AG09319 (cell line): ENCODE measurements at regions not wholly inside any gene's neighbourhood (a gene's known extent, or its start where the extent isn't known, plus 50 kb on each side); places are given as distances from the start of the nearest gene placed in this dataset.

ENCODE experiments used
- DNase-seq: peaks from one replicate; pipeline ENCODE4 v3.0.0-alpha.2; 2010; ENCODE audit warnings: low read depth; ENCODE audit errors: extremely low read depth
- TF ChIP-seq, protein P1 (sequence below): IDR thresholded peaks from 2 replicates; pipeline ENCODE4 v1.5.1; 2011; ENCODE audit warnings: low read depth, mild to moderate bottlenecking, inconsistent platforms, low read length, moderate library complexity

DNA sequence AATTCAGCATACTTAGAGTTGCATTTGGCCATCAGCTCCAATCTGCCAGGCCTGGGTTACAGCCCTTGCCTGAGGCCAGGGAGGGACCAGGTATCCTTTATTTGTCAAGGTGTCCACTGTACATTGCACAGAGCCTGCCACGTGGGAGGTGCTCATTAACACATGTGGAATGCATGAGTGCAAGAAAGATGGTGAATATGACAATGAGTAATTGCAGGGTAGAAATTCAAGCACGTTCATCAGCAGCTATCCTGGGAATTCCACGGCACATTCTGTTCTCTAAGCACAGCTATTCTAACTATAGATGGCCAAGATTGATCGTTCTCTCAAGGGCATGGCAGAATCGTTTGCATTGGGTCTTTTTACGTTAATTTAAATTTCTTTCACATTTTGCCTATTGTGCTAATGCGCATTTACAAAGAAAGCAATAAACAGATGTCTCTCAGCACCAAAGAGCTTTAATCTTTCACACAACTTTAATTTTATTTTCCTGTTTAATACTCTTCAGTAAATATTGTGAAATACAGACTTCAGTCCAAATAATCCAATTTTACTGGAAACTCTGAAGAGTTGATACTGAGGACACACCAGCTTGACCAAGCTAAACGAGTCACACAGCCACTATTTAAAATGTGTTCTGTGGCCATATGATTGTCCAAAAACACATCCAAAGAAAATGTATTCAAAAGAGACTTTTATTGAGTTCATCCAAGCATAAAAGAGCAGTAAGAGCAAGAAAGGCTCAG, 1025.7 kb upstream of the TMEM132C start:
- no peak for DNase-seq
- TF ChIP-seq, protein P1, sequence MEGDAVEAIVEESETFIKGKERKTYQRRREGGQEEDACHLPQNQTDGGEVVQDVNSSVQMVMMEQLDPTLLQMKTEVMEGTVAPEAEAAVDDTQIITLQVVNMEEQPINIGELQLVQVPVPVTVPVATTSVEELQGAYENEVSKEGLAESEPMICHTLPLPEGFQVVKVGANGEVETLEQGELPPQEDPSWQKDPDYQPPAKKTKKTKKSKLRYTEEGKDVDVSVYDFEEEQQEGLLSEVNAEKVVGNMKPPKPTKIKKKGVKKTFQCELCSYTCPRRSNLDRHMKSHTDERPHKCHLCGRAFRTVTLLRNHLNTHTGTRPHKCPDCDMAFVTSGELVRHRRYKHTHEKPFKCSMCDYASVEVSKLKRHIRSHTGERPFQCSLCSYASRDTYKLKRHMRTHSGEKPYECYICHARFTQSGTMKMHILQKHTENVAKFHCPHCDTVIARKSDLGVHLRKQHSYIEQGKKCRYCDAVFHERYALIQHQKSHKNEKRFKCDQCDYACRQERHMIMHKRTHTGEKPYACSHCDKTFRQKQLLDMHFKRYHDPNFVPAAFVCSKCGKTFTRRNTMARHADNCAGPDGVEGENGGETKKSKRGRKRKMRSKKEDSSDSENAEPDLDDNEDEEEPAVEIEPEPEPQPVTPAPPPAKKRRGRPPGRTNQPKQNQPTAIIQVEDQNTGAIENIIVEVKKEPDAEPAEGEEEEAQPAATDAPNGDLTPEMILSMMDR: no peak

DNA sequence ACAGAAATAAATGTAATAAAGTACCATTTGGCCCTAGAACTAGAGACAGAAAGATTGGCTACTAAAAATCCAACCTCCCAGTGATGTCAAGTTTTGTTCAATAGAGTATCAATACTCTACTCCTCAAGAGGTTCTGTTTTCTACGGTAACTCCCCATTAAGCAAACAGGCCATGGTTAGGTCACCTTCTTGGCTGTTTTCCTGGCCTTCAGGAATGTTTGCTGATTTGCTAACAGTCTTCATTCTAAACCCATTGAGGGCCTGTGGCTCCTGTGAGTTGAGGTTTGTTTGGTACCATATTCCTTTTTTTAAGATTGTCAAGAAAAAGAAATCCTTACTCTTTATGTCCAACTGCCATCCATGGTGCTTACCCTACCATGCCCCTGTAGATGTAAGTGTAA, 1022.0 kb upstream of the TMEM132C start:
- DNase-seq: no peak
- TF ChIP-seq, protein P1: no peak

DNA sequence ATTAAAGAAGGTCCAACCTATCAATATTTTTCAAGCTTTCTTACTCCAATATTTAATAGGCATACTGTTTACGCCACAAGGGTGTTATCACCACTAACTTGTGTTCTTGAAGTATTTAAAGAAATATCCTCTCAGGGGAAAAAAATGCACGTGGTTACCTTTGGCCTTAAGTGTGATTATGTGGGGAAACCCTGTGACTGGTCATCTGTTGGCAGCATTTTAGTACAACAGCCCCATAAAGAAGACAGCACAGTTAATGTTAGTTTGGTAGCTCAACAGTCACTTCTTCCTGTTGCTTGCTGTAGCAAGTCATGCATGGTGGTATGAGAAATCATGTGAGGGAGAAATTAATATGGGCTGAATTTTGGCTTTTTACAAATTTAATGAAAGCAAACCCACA, 1021.5 kb upstream of the TMEM132C start:
- TF ChIP-seq, protein P1: no peak
- DNase-seq: no peak

DNA sequence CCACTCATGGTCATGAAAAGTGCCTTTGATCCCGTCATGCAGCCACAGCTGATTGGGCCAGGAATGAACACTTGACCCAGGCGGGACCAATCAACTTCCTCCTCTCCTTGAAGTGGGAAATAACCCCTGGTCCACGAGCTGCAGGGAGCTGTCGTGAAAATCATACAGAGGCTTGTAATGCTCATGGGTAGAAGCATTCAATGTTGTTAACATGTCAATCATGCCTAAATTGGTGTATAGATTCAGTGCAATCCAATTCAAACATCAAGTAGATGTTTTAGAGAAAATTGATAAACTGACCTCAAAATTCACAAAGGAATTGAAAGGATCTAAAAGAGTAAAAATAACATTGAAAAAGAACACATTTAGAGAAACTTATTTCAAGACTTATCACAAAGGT, 1019.0 kb upstream of the TMEM132C start:
- TF ChIP-seq, protein P1: no peak
- DNase-seq: no peak

DNA sequence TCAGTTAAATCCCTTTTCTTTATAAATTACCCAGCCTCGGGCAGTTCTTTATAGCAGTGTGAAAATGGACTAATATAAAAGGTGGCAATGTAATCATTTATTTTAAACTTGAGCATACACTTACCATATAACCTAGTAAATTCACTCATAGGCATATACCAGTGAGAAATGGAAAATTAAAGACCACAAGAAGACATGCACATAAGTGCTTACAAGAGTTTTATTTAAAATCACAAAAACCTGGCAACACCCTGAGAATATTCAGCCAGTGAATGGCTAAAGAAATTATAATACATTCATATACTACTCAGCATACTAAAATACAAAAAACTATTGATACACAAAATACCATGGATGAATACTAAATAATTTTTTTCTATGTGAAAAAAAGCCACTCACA, 1017.5 kb upstream of the TMEM132C start:
- TF ChIP-seq, protein P1: no peak
- DNase-seq: no peak

DNA sequence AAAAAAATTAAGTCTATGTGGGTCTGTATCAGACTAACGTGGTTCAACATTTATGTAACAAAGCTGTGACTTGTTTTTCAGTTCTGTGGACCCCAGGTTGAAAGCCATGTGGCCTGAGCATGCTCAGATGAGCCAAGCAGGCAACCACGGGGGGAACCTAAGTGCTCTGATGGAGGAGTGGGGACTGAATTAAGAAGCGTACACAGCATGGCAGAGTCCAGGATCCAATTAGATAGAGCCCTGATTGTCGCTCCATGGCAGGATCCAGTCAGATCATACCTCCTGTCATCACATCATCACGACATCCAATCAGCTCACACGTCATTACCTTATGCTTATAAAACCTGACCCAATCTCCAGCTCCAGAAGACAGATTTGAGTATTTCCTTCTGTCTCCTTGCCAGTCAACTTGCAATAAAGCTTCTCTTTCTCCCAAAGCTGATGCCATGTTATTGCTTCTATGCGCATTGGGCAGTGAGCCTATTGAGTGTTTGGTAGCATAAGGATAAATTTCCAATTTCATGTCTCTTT, 1013.1 kb upstream of the TMEM132C start:
- TF ChIP-seq, protein P1: no peak
- no peak for DNase-seq

DNA sequence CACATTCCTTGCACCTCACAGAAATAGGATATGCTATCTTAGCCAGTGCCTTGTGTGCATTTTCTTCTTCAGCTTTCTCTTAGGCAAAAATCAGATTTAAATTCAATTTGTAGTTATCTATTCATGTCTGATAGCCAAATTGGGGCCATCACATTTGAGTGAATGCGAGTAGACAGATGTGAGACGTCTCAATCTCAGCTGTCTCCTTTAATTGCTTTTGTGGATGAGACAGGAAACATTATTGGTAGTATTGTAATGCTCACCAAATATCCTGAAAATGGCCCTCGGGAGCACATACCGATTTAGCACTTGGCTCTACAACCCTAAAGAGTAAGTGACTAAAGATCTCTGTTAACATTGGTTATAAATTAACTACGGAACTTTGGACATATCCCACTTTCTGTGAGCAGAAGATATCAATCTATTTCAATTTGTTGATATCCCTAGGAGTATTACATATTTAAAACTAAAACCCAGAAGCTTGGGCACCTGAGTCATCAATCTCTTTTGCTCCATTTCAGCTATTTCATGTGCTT, 1012.5 kb upstream of the TMEM132C start:
- TF ChIP-seq, protein P1: no peak
- DNase-seq: no peak
